ENCODE measurements at regions not wholly inside any gene's neighbourhood (a gene's known extent, or its start where the extent isn't known, plus 50 kb on each side); places are given as distances from the start of the nearest gene placed in this dataset.

DNA sequence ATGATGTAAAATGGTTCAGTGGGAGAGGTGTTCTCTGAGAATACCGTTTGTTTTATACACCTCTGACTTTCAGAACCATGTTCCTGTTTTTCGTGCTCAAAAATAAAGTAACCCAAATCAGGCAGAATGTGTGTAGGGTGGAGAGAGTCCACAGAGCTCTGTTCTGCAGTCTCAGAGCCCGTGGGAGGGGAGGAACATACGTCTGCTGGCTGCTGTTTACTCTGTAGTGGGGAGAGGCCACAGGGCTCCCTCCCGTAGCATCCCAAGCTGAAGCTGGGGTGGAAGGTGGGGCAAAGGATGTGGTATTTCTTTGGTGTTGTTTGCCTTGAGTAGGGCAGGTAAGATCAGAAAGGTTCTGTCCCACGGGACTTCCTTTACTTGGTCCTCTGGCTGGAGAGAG, 348.5 kb downstream of the DNAH5 start:
- Histone ChIP-seq H3K36me3 (ENCODE audit: control insufficient read depth in 2 of 4, insufficient read depth in 4 of 4, low read length in 3 of 4) (no peaks in the 10 kb centered on the region), H3K27ac (ENCODE audit: low read depth, low read length) (no peak overlapping the region), H3K18ac (ENCODE audit: extremely low read depth, low read length) (no peak overlapping the region), H4K5ac (ENCODE audit: insufficient read length, low read depth, low read length) (no peak overlapping the region), H3K4me2 (ENCODE audit: insufficient read depth in 1 of 2, low read depth in 2 of 2, low read length in 2 of 2) (no peak overlapping the region), H3K79me2 (ENCODE audit: control insufficient read depth in 1 of 2, insufficient read depth in 2 of 2, low read length in 2 of 2) (no peaks in the 10 kb centered on the region), H3K14ac (ENCODE audit: insufficient read length) (no peak overlapping the region), H3K56ac (replicated peaks; ENCODE audit: insufficient read length, low read depth, low read length) (no peak overlapping the region), H4K8ac (ENCODE audit: extremely low read depth, insufficient read depth, low read length) (no peak overlapping the region), H2AK5ac (ENCODE audit: low read depth, low read length) (no peak overlapping the region), H3K4me1 (replicated peaks in 1 of 4; ENCODE audit: control insufficient read depth in 3 of 4, insufficient read depth in 4 of 4, low read length in 3 of 4) (no peaks in the 10 kb centered on the region), H3K4me3 (ENCODE audit: extremely low read depth in 1 of 4, insufficient read depth in 2 of 4, low read depth in 3 of 4, low read length in 4 of 4) (no peak overlapping the region), H2BK15ac (ENCODE audit: low read length) (no peak overlapping the region), H3K79me1 (ENCODE audit: low read depth, low read length) (no peaks in the 10 kb centered on the region), H3K23me2 (ENCODE audit: low read depth, low read length) (no peaks in the 10 kb centered on the region), H2BK5ac (ENCODE audit: low read depth, low read length) (no peak overlapping the region), H4K20me1 (replicated peaks in 1 of 2; ENCODE audit: control insufficient read depth in 1 of 2, insufficient read depth in 2 of 2, low read length in 2 of 2) (no peaks in the 10 kb centered on the region), H3K9ac (replicated peaks in 1 of 4; ENCODE audit: extremely low read depth in 1 of 4, low read depth in 3 of 4, low read length in 3 of 4) (no peak overlapping the region), H3K23ac (ENCODE audit: insufficient read length) (no peak overlapping the region), H2BK20ac (ENCODE audit: low read length) (no peak overlapping the region), H2AFZ (ENCODE audit: low read length) (no peak overlapping the region), H3K9me3 (ENCODE audit: insufficient read depth in 2 of 2, low read depth in 1 of 2, low read length in 1 of 2) (peaks cover 0 to 4% of the 10 kb centered on the region in 2 experiments; a peak in 1 of 4 replicates), H2BK120ac (replicated peaks; ENCODE audit: low read depth, low read length) (no peak overlapping the region), H4K91ac (replicated peaks; ENCODE audit: insufficient read length, low read length) (no peak overlapping the region), H3K4ac (replicated peaks; ENCODE audit: insufficient read length, low read depth, low read length) (no peak overlapping the region), H2BK12ac (ENCODE audit: low read depth, low read length) (no peak overlapping the region), H3K27me3 (replicated peaks in 1 of 4; ENCODE audit: control insufficient read depth in 3 of 4, extremely low read depth in 1 of 4, insufficient read depth in 3 of 4, low read length in 3 of 4) (no peaks in the 10 kb centered on the region)
- FAIRE-seq = no peak
- WGBS, 2 experiments (ENCODE audit: extremely low coverage in 1 of 2, insufficient coverage in 1 of 2, insufficient read length in 1 of 2, insufficient replicate concordance in 2 of 2, low coverage in 1 of 2, low lambda C conversion rate in 2 of 2, missing lambda C conversion rate in 1 of 2) = 86% methylated on average over 6 of the region's 6 CpGs; no CpG with 5 or more reads in 1 of the 2 experiments
- DNase-seq (ENCODE audit: low read depth in 1 of 2, low spot score in 2 of 2) = no peak
- POLR2A ChIA-PET (ENCODE audit: partially characterized antibody) = no interaction called here
- CTCF ChIA-PET (ENCODE audit: partially characterized antibody) = interaction anchor here (0.6 kb wide), 1 partner anchor 10 kb away, joined by 4 read pairs; no protein-coding TSS in a partner anchor
- TF ChIP-seq POLR2A (IDR thresholded peaks at IDR 0.05; ENCODE audit: control extremely low read depth in 1 of 2, low read depth in 2 of 2, low read length in 2 of 2) (no peak), CHD1 (IDR thresholded peaks at IDR 0.05; ENCODE audit: low read depth, low read length) (no peak), TAF1 (IDR thresholded peaks at IDR 0.05; ENCODE audit: low read depth, low read length) (no peak), EP300 (IDR thresholded peaks at IDR 0.05; ENCODE audit: borderline replicate concordance in 1 of 2, low read depth in 2 of 2, low read length in 2 of 2) (no peak), BACH1 (IDR thresholded peaks at IDR 0.05; ENCODE audit: low read length) (no peak), GTF2F1 (IDR thresholded peaks at IDR 0.05; ENCODE audit: borderline replicate concordance, low read depth, low read length) (no peak), RFX5 (IDR thresholded peaks at IDR 0.05; ENCODE audit: borderline replicate concordance, low read depth, low read length) (no peak), CHD2 (IDR thresholded peaks at IDR 0.05; ENCODE audit: low read length) (no peak), POU5F1 (IDR thresholded peaks at IDR 0.05; ENCODE audit: low read depth, low read length) (no peak), TCF12 (IDR thresholded peaks at IDR 0.05; ENCODE audit: low read depth, low read length) (no peak), JUN (IDR thresholded peaks at IDR 0.05; ENCODE audit: low read depth, low read length) (no peak), NRF1 (IDR thresholded peaks at IDR 0.05; ENCODE audit: low read depth, low read length) (no peak), HDAC2 (IDR thresholded peaks at IDR 0.05; ENCODE audit: borderline replicate concordance in 1 of 2, low read depth in 2 of 2, low read length in 2 of 2) (no peak), ATF3 (IDR thresholded peaks at IDR 0.05; ENCODE audit: insufficient read depth, low read depth, low read length) (no peak)
- TF ChIP-seq, protein P1, sequence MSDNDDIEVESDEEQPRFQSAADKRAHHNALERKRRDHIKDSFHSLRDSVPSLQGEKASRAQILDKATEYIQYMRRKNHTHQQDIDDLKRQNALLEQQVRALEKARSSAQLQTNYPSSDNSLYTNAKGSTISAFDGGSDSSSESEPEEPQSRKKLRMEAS (IDR thresholded peaks at IDR 0.05) = no peak

All from H1 (cell line).